Right atrium auricular region (tissue), 2 donors: ENCODE measurements at regions not wholly inside any gene's neighbourhood (a gene's known extent, or its start where the extent isn't known, plus 50 kb on each side); places are given as distances from the start of the nearest gene placed in this dataset.

Experiments
- DNase-seq: peaks from one replicate; pipeline ENCODE4 v3.0.0-alpha.2; 2019; ENCODE audit warnings: low spot score
- H3K27ac ChIP-seq, 2 donors: fragments of 200-600 bp; sonication (generic); 1 replicate in 1 of 2; 2 replicates in 1 of 2; pipeline ENCODE4 v1.5.1; 2016 to 2019
- H3K27me3 ChIP-seq, 2 donors: fragments of 200-600 bp; sonication (generic); one replicate each; pipeline versions ENCODE4 v1.5.1 to v1.6.0; 2017 to 2019
- H3K36me3 ChIP-seq: fragments of 200-600 bp; sonication (generic); one replicate; pipeline ENCODE4 v1.5.1; 2016
- H3K4me1 ChIP-seq, 2 donors: fragments of 200-600 bp; sonication (generic); one replicate each; pipeline versions ENCODE4 v1.5.1 to v1.6.0; 2017 to 2019
- H3K4me3 ChIP-seq, 2 donors: fragments of 200-600 bp; sonication (generic); 1 replicate in 1 of 2; 2 replicates in 1 of 2; pipeline ENCODE4 v1.5.1; 2017 to 2019; ENCODE audit warnings: mild to moderate bottlenecking in 1 of 2, moderate library complexity in 1 of 2
- H3K9me3 ChIP-seq, 2 donors: fragments of 200-600 bp; sonication (generic); one replicate each; pipeline ENCODE4 v1.5.1; 2019
- TF ChIP-seq, protein P1 (sequence below), 2 donors: fragments of 200-600 bp; sonication (generic); IDR thresholded peaks; one replicate each; pipeline ENCODE4 v1.5.1; 2019; ENCODE audit warnings: antibody characterized with exemption in 2 of 2

DNA sequence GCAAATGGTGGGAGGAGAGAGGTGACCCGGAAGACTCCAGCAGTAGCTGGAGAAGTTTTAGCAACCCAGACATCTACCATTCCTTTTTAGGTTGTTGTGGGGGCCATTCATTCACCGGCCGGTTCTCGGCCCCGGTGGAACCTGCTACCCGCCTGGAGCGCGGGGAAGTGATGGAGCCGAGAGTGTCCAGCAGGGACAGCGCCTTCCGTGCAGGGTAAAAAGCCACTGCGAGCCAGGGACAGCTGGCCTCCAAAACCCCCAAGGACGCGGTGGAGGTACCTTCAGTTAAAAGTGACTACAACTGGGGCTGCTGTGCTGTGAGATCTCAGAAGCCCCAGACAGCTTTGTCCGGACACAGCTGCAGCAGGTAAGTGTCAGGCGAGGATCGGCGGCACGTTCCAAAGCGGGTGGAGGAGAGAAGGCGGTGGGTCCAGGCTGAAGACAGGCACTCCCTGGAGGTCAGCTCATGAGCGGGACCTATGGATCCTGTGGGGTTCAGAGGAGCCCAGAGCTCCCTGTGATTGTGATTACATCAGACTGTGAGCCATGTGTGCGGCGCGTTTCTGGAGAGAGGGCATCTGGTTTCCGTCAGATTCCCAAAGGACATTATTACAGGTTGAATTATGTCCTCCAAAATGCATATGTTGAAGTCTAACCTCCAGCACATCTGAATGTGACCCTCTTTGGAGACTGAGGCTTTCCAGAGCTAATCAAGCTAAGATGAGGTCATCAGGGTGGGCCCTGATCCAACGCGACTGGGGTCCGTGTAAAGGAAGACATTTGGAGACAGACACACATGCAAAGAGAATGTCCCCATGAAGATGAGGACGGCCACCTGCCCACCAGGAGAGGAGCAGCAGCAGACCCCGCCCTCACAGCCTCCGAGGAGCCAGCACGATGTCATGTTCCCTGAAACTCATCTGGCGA lies 276.3 kb downstream of the EIPR1 start:
- H3K4me1 ChIP-seq = no peaks in the 10 kb centered on the region
- H3K36me3 ChIP-seq = no peaks in the 10 kb centered on the region
- TF ChIP-seq, protein P1, sequence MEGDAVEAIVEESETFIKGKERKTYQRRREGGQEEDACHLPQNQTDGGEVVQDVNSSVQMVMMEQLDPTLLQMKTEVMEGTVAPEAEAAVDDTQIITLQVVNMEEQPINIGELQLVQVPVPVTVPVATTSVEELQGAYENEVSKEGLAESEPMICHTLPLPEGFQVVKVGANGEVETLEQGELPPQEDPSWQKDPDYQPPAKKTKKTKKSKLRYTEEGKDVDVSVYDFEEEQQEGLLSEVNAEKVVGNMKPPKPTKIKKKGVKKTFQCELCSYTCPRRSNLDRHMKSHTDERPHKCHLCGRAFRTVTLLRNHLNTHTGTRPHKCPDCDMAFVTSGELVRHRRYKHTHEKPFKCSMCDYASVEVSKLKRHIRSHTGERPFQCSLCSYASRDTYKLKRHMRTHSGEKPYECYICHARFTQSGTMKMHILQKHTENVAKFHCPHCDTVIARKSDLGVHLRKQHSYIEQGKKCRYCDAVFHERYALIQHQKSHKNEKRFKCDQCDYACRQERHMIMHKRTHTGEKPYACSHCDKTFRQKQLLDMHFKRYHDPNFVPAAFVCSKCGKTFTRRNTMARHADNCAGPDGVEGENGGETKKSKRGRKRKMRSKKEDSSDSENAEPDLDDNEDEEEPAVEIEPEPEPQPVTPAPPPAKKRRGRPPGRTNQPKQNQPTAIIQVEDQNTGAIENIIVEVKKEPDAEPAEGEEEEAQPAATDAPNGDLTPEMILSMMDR (IDR thresholded peaks at IDR 0.05) = no peak
- H3K27ac ChIP-seq = no peak overlapping the region
- no peaks in the 10 kb centered on the region for H3K9me3 ChIP-seq
- DNase-seq = peak; percentile 50
- no peak overlapping the region for H3K4me3 ChIP-seq
- H3K27me3 ChIP-seq = no peaks in the 10 kb centered on the region

DNA sequence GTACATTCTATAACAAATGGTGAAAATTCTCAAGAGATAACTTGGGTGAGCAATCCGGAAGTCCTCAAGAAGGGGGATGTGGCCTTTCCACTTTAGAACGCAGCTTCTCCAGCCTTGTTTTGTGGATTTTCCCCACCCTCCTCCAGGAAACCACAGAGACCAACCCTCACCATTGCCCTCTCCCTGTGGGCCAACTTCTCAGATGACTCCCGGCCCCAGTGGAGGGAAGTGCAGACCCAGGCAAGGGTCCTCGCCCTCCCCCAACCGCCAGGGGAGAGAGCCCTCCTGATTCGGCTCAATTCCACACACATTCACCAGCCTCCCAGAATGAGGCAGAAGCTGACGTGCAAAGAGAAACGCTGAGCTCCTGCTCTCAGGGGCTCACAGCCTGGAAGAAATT lies 277.2 kb downstream of the EIPR1 start:
- Histone ChIP-seq H3K9me3 (no peaks in the 10 kb centered on the region), H3K36me3 (no peaks in the 10 kb centered on the region), H3K27ac (no peak overlapping the region), H3K4me1 (no peaks in the 10 kb centered on the region), H3K27me3 (no peaks in the 10 kb centered on the region), H3K4me3 (no peak overlapping the region)
- TF ChIP-seq, protein P1 (IDR thresholded peaks at IDR 0.05) = no peak
- DNase-seq = peak; percentile 34

DNA sequence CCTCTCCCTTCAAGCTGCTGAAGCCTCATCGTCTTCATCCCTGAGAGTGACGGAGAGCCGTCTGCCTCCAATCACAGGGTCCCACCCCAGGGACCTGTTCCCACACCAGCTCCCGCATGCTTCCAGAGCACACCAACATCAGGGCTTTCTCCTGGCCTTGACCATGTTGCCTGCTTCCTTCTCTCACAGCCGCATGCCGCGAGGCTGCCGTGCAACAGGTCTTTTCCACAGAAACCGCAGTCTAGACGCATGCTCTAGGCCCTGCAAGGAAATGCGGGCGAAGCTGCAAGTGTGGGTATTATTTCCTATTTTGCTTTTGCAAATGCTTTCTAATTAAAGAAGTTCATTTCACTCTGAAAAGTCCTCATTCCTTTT lies 277.8 kb downstream of the EIPR1 start:
- no peak overlapping the region for H3K27ac ChIP-seq
- no peaks in the 10 kb centered on the region for H3K27me3 ChIP-seq
- H3K9me3 ChIP-seq = no peaks in the 10 kb centered on the region
- no peaks in the 10 kb centered on the region for H3K36me3 ChIP-seq
- no peak overlapping the region for H3K4me3 ChIP-seq
- DNase-seq = no peak
- TF ChIP-seq, protein P1 (IDR thresholded peaks at IDR 0.05) = no peak
- H3K4me1 ChIP-seq = no peaks in the 10 kb centered on the region

DNA sequence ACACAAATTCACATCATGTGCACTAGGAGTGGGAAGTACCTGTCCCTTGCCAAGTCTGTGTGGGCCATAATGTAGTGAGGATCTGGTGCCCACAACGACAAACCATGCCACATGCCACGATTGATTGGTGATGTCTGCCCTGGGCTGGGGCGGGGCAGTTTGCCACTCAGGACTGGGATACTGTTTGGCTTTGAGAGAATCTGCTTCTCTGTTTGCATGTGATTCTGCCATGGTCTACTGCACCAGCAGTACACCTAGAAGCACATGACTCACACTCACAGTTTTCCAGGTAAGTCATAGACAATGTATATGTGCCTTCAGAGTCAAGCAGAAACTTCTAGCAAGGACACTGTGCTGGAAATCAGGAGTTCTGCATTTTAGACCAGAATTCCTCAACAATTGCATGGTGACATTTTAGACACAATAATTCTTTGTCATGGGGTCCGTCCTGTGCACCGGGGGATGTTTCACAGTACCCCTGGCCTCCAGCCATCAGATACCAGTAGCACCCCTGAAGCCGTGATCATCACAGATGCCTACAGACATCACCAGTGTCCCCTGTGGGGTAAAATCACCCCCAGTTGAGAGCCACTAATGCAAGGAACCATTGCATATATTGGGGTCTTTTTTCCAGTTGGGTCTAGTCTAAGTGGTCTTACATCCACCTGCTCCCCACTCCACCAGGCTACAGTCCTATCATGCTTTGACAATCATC lies 278.3 kb downstream of the EIPR1 start:
- H3K9me3 ChIP-seq = no peaks in the 10 kb centered on the region
- no peak overlapping the region for H3K27ac ChIP-seq
- no peaks in the 10 kb centered on the region for H3K4me1 ChIP-seq
- H3K27me3 ChIP-seq = no peaks in the 10 kb centered on the region
- DNase-seq = peak; percentile 48
- TF ChIP-seq, protein P1 (IDR thresholded peaks at IDR 0.05) = no peak
- H3K4me3 ChIP-seq = no peak overlapping the region
- no peaks in the 10 kb centered on the region for H3K36me3 ChIP-seq

DNA sequence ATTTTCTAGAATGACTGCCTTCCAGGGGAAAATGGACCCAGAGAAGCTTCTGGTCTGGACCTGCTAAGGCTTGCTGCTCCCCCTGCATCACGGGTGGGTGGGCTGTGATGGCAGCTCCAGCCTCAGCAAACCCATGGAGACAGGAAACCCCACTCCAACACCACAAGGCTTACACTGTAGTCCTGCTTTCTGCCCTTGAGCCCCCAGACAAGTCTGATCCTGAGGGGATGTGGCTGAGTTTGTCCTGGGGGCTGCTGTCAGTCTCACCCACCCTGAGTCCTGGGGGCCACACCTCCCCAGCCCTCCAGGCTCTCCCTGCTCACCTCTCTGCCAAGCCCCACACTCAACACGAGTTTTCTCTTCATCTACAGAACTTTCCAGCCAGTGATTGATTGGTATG lies 279.4 kb downstream of the EIPR1 start:
- DNase-seq = no peak
- TF ChIP-seq, protein P1 (IDR thresholded peaks at IDR 0.05) = no peak
- Histone ChIP-seq H3K4me3 (no peak overlapping the region), H3K36me3 (no peaks in the 10 kb centered on the region), H3K9me3 (no peaks in the 10 kb centered on the region), H3K4me1 (no peaks in the 10 kb centered on the region), H3K27ac (no peak overlapping the region), H3K27me3 (no peaks in the 10 kb centered on the region)
